Esophagus mucosa (tissue), 1 donor: ENCODE measurements at regions not wholly inside any gene's neighbourhood (a gene's known extent, or its start where the extent isn't known, plus 50 kb on each side); places are given as distances from the start of the nearest gene placed in this dataset.
"Not testable (repeated sequence)": the region's sequence is repeated elsewhere in the genome, so short reads cannot be mapped to it uniquely, and the experiment has no call there.

Experiments used
- ATAC-seq: fragments of 200-7000 bp; cut with Tn5 transposase; one replicate; pipeline ENCODE4 v1.9.1; 2020
- donor health status: DM: yes; HTN: yes; CAD: no.

GRCh38 chr2:191476901-191477300 lies 201.0 kb upstream of the NABP1 start:
- no peak for ATAC-seq

- peak; percentile 50 for ATAC-seq
These were observed 198.9 kb upstream of the NABP1 start for GRCh38 chr2:191478799-191479679.

- no peak for ATAC-seq
These were observed 198.3 kb upstream of the NABP1 start for GRCh38 chr2:191479680-191480023.

- no peak for ATAC-seq
These were observed 196.4 kb upstream of the NABP1 start for GRCh38 chr2:191481305-191482070.

GRCh38 chr2:191483117-191483516 lies 194.8 kb upstream of the NABP1 start:
- ATAC-seq = no peak

GRCh38 chr2:191486584-191487320 lies 191.2 kb upstream of the NABP1 start:
- ATAC-seq = peak; percentile 80

GRCh38 chr2:191488135-191488534 lies 189.8 kb upstream of the NABP1 start:
- peak; percentile 96 for ATAC-seq

GRCh38 chr2:191489177-191489576 lies 188.8 kb upstream of the NABP1 start:
- ATAC-seq = no peak

GRCh38 chr2:191496838-191497237 lies 181.1 kb upstream of the NABP1 start:
- ATAC-seq = no peak

GRCh38 chr2:191497822-191498221 lies 180.1 kb upstream of the NABP1 start:
- no peak for ATAC-seq

- ATAC-seq = no peak
These were observed 178.9 kb upstream of the NABP1 start for GRCh38 chr2:191499050-191499449.

- ATAC-seq = peak; percentile 36
These were observed 177.9 kb upstream of the NABP1 start for GRCh38 chr2:191499874-191500565.

- no peak for ATAC-seq
These were observed 177.4 kb upstream of the NABP1 start for GRCh38 chr2:191500566-191500883.

- ATAC-seq = peak; percentile 48
These were observed 176.9 kb upstream of the NABP1 start for GRCh38 chr2:191500884-191501560.

- ATAC-seq = peak; percentile 64
These were observed 176.3 kb upstream of the NABP1 start for GRCh38 chr2:191501561-191502168.

- no peak for ATAC-seq
These were observed 171.4 kb upstream of the NABP1 start for GRCh38 chr2:191506515-191506914.

- not testable (repeated sequence) for ATAC-seq
These were observed 170.6 kb upstream of the NABP1 start for GRCh38 chr2:191507252-191507853.

GRCh38 chr2:191508738-191509137 lies 169.2 kb upstream of the NABP1 start:
- no peak for ATAC-seq

GRCh38 chr2:191512216-191512835 lies 165.6 kb upstream of the NABP1 start:
- no peak for ATAC-seq

- no peak for ATAC-seq
These were observed 165.1 kb upstream of the NABP1 start for GRCh38 chr2:191512874-191513273.

GRCh38 chr2:191514613-191515012 lies 163.3 kb upstream of the NABP1 start:
- peak; percentile 38 for ATAC-seq
